Stomach smooth muscle (tissue), 2 donors: ENCODE measurements at regions not wholly inside any gene's neighbourhood (a gene's known extent, or its start where the extent isn't known, plus 50 kb on each side); places are given as distances from the start of the nearest gene placed in this dataset.
A peak's percentile ranks its signal among the peaks of the same experiment; 100 is the strongest.

Experiments used
- H3K27ac ChIP-seq: one replicate; pipeline ENCODE4 v1.7.0; 2013; ENCODE audit warnings: mild to moderate bottlenecking, low read length, inconsistent platforms
- H3K27me3 ChIP-seq, 2 donors: one replicate each; pipeline ENCODE4 v1.7.0; 2013; ENCODE audit warnings: low read length in 2 of 2; ENCODE audit not compliant: insufficient read depth in 2 of 2, control insufficient read depth in 1 of 2
- H3K36me3 ChIP-seq, 2 donors: one replicate each; pipeline ENCODE4 v1.7.0; 2013; ENCODE audit warnings: low read length in 2 of 2; ENCODE audit not compliant: control insufficient read depth in 2 of 2, insufficient read depth in 2 of 2
- H3K4me1 ChIP-seq: one replicate; pipeline ENCODE4 v1.7.0; 2013; ENCODE audit warnings: low read length; ENCODE audit not compliant: control insufficient read depth, insufficient read depth
- H3K4me3 ChIP-seq, 2 donors: one replicate each; pipeline ENCODE4 v1.7.0; 2013; ENCODE audit warnings: low read length in 2 of 2
- H3K9ac ChIP-seq, 2 donors: one replicate each; pipeline ENCODE4 v1.7.0; 2013; ENCODE audit warnings: low read length in 2 of 2, mild to moderate bottlenecking in 1 of 2
- H3K9me3 ChIP-seq, 2 donors: one replicate each; pipeline ENCODE4 v1.7.0; 2013; ENCODE audit warnings: low read length in 2 of 2; ENCODE audit not compliant: control insufficient read depth in 2 of 2
- donor health status: healthy.
- donor health status: Pancreatic carcinoma.

- H3K4me3 ChIP-seq: peak overlapping the region in 1 of 2 donors; percentile 40
- H3K9ac ChIP-seq: no peak overlapping the region
Observed at GRCh38 chr5:56585999-56586691, 229.2 kb upstream of the MAP3K1 start.

GRCh38 chr5:56585461-56585860, 229.9 kb upstream of the MAP3K1 start:
- Histone ChIP-seq H3K27me3 (peaks cover 0 to 4% of the 10 kb centered on the region in 2 donors), H3K4me3 (no peak overlapping the region), H3K4me1 (peaks cover 6% of the 10 kb centered on the region), H3K9ac (no peak overlapping the region), H3K27ac (no peak overlapping the region), H3K36me3 (no peaks in the 10 kb centered on the region), H3K9me3 (peaks cover 3 to 5% of the 10 kb centered on the region in 2 donors)

More at GRCh38 chr5:56585999-56586691, 229.2 kb upstream of the MAP3K1 start:
- Histone ChIP-seq H3K36me3 (no peaks in the 10 kb centered on the region), H3K27ac (no peak overlapping the region), H3K4me1 (peaks cover 6% of the 10 kb centered on the region), H3K27me3 (peaks cover 0 to 4% of the 10 kb centered on the region in 2 donors), H3K9me3 (peaks cover 3 to 5% of the 10 kb centered on the region in 2 donors)

GRCh38 chr5:56581426-56581825, 233.9 kb upstream of the MAP3K1 start:
- H3K27ac ChIP-seq: no peak overlapping the region
- H3K9me3 ChIP-seq: peaks cover 3 to 5% of the 10 kb centered on the region in 2 donors
- H3K27me3 ChIP-seq: peaks cover 0 to 2% of the 10 kb centered on the region in 2 donors
- H3K9ac ChIP-seq: no peak overlapping the region
- H3K4me1 ChIP-seq: no peaks in the 10 kb centered on the region
- H3K36me3 ChIP-seq: no peaks in the 10 kb centered on the region
- H3K4me3 ChIP-seq: no peak overlapping the region

- Histone ChIP-seq H3K9me3 (peaks cover 3 to 5% of the 10 kb centered on the region in 2 donors), H3K27ac (no peak overlapping the region), H3K27me3 (peaks cover 0 to under 1% of the 10 kb centered on the region in 2 donors), H3K36me3 (no peaks in the 10 kb centered on the region), H3K4me1 (no peaks in the 10 kb centered on the region), H3K9ac (no peak overlapping the region), H3K4me3 (no peak overlapping the region)
Observed at GRCh38 chr5:56580864-56581263, 234.5 kb upstream of the MAP3K1 start.

GRCh38 chr5:56575821-56576220, 239.5 kb upstream of the MAP3K1 start:
- Histone ChIP-seq H3K4me3 (no peak overlapping the region), H3K27me3 (no peaks in the 10 kb centered on the region), H3K36me3 (no peaks in the 10 kb centered on the region), H3K4me1 (no peaks in the 10 kb centered on the region), H3K27ac (no peak overlapping the region), H3K9me3 (no peaks in the 10 kb centered on the region), H3K9ac (no peak overlapping the region)

- no peaks in the 10 kb centered on the region for H3K9me3 ChIP-seq
- no peaks in the 10 kb centered on the region for H3K36me3 ChIP-seq
- H3K4me1 ChIP-seq: no peaks in the 10 kb centered on the region
- no peak overlapping the region for H3K4me3 ChIP-seq
- no peak overlapping the region for H3K9ac ChIP-seq
- no peak overlapping the region for H3K27ac ChIP-seq
- H3K27me3 ChIP-seq: no peaks in the 10 kb centered on the region
Observed at GRCh38 chr5:56574778-56575177, 240.6 kb upstream of the MAP3K1 start.

- H3K9ac ChIP-seq: no peak overlapping the region
- no peaks in the 10 kb centered on the region for H3K4me1 ChIP-seq
- no peak overlapping the region for H3K4me3 ChIP-seq
- H3K27ac ChIP-seq: no peak overlapping the region
- H3K27me3 ChIP-seq: peaks cover 0 to 2% of the 10 kb centered on the region in 2 donors
- H3K9me3 ChIP-seq: peaks cover 0 to 2% of the 10 kb centered on the region in 2 donors
- H3K36me3 ChIP-seq: no peaks in the 10 kb centered on the region
Observed at GRCh38 chr5:56569566-56569965, 245.8 kb upstream of the MAP3K1 start.

- H3K9me3 ChIP-seq: peaks cover 0 to 2% of the 10 kb centered on the region in 2 donors
- no peaks in the 10 kb centered on the region for H3K4me1 ChIP-seq
- H3K27me3 ChIP-seq: peaks cover 0 to 2% of the 10 kb centered on the region in 2 donors
- H3K36me3 ChIP-seq: no peaks in the 10 kb centered on the region
- no peak overlapping the region for H3K4me3 ChIP-seq
- H3K27ac ChIP-seq: no peak overlapping the region
- no peak overlapping the region for H3K9ac ChIP-seq
Observed at GRCh38 chr5:56569076-56569475, 246.3 kb upstream of the MAP3K1 start.

GRCh38 chr5:56567278-56567677, 248.1 kb upstream of the MAP3K1 start:
- peaks cover 0 to 2% of the 10 kb centered on the region in 2 donors for H3K9me3 ChIP-seq
- H3K4me3 ChIP-seq: no peak overlapping the region
- no peaks in the 10 kb centered on the region for H3K36me3 ChIP-seq
- H3K27me3 ChIP-seq: peaks cover 0 to 2% of the 10 kb centered on the region in 2 donors
- no peak overlapping the region for H3K27ac ChIP-seq
- no peaks in the 10 kb centered on the region for H3K4me1 ChIP-seq
- no peak overlapping the region for H3K9ac ChIP-seq

GRCh38 chr5:56566374-56567249, 248.7 kb upstream of the MAP3K1 start:
- no peak overlapping the region for H3K4me3 ChIP-seq
- H3K27ac ChIP-seq: no peak overlapping the region
- H3K27me3 ChIP-seq: peaks cover 0 to 2% of the 10 kb centered on the region in 2 donors
- peaks cover 0 to 2% of the 10 kb centered on the region in 2 donors for H3K9me3 ChIP-seq
- no peak overlapping the region for H3K9ac ChIP-seq
- no peaks in the 10 kb centered on the region for H3K36me3 ChIP-seq
- no peaks in the 10 kb centered on the region for H3K4me1 ChIP-seq
